ENCODE measurements at regions not wholly inside any gene's neighbourhood (a gene's known extent, or its start where the extent isn't known, plus 50 kb on each side); places are given as distances from the start of the nearest gene placed in this dataset.

- TF ChIP-seq ARNTL (CRISPR knock-in tag; IDR thresholded peaks at IDR 0.05; ENCODE audit: borderline replicate concordance, low read depth) (no peak), ZNF8 (CRISPR knock-in tag; IDR thresholded peaks at IDR 0.05) (no peak), TOX (CRISPR knock-in tag; IDR thresholded peaks at IDR 0.05; ENCODE audit: borderline replicate concordance) (no peak), ZC3H10 (CRISPR knock-in tag; IDR thresholded peaks at IDR 0.05) (no peak), ZNF565 (CRISPR knock-in tag; conservative IDR thresholded peaks at IDR 0.05; ENCODE audit: low read depth) (no peak), ZFP30 (CRISPR knock-in tag; IDR thresholded peaks at IDR 0.05) (no peak), ZNF70 (CRISPR knock-in tag; IDR thresholded peaks at IDR 0.05) (no peak), TCF4 (CRISPR knock-in tag; IDR thresholded peaks at IDR 0.05; ENCODE audit: borderline replicate concordance) (no peak), CSDC2 (CRISPR knock-in tag; IDR thresholded peaks at IDR 0.05) (no peak), RARB (CRISPR knock-in tag; IDR thresholded peaks at IDR 0.05) (no peak), ISL1 (CRISPR knock-in tag; IDR thresholded peaks at IDR 0.05) (no peak), SNAI2 (CRISPR knock-in tag; IDR thresholded peaks at IDR 0.05) (no peak), ZFP3 (CRISPR knock-in tag; IDR thresholded peaks at IDR 0.05) (no peak), PPARA (CRISPR knock-in tag; IDR thresholded peaks at IDR 0.05; ENCODE audit: borderline replicate concordance) (no peak)
- TF ChIP-seq, protein P1, sequence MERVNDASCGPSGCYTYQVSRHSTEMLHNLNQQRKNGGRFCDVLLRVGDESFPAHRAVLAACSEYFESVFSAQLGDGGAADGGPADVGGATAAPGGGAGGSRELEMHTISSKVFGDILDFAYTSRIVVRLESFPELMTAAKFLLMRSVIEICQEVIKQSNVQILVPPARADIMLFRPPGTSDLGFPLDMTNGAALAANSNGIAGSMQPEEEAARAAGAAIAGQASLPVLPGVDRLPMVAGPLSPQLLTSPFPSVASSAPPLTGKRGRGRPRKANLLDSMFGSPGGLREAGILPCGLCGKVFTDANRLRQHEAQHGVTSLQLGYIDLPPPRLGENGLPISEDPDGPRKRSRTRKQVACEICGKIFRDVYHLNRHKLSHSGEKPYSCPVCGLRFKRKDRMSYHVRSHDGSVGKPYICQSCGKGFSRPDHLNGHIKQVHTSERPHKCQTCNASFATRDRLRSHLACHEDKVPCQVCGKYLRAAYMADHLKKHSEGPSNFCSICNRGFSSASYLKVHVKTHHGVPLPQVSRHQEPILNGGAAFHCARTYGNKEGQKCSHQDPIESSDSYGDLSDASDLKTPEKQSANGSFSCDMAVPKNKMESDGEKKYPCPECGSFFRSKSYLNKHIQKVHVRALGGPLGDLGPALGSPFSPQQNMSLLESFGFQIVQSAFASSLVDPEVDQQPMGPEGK (CRISPR knock-in tag; IDR thresholded peaks at IDR 0.05; ENCODE audit: borderline replicate concordance), result no peak
- TF ChIP-seq, protein P2, sequence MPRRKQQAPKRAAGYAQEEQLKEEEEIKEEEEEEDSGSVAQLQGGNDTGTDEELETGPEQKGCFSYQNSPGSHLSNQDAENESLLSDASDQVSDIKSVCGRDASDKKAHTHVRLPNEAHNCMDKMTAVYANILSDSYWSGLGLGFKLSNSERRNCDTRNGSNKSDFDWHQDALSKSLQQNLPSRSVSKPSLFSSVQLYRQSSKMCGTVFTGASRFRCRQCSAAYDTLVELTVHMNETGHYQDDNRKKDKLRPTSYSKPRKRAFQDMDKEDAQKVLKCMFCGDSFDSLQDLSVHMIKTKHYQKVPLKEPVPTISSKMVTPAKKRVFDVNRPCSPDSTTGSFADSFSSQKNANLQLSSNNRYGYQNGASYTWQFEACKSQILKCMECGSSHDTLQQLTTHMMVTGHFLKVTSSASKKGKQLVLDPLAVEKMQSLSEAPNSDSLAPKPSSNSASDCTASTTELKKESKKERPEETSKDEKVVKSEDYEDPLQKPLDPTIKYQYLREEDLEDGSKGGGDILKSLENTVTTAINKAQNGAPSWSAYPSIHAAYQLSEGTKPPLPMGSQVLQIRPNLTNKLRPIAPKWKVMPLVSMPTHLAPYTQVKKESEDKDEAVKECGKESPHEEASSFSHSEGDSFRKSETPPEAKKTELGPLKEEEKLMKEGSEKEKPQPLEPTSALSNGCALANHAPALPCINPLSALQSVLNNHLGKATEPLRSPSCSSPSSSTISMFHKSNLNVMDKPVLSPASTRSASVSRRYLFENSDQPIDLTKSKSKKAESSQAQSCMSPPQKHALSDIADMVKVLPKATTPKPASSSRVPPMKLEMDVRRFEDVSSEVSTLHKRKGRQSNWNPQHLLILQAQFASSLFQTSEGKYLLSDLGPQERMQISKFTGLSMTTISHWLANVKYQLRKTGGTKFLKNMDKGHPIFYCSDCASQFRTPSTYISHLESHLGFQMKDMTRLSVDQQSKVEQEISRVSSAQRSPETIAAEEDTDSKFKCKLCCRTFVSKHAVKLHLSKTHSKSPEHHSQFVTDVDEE (CRISPR knock-in tag; IDR thresholded peaks at IDR 0.05), result no peak
- no peak for ATAC-seq
Measured at GRCh38 chr2:187051350-187051749, 202.4 kb upstream of the ZSWIM2 start.

DNA sequence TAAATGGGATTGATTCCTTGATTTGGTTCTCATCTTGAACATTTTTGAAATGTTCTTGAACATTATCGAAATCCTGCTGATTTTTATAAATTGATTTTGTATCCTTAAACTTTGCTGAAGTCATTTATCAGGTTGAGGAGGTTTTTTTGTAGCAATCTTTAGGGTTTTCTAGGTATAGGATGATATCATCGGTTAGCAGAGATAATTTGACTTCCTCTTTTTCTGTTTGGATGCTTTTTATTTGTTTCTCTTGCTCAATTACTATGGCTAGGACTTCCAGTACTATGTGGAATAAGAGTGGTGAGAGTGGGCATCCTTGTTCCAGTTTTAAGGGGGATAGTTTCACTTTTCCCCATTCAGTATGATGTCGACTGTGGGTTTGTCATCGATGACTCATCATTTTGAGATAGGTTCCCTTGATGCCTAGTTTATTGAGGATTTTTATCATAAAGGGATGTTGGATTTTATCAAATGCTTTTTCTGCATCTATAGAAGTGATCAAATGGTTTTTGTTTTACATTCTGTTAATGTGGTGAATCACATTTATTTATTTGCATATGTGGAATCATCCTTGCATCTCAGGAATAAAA, 201.5 kb upstream of the ZSWIM2 start:
- ATAC-seq, result no peak
- TF ChIP-seq SNAI2 (CRISPR knock-in tag; IDR thresholded peaks at IDR 0.05), result no peak
- no peak for TF ChIP-seq PPARA (CRISPR knock-in tag; IDR thresholded peaks at IDR 0.05; ENCODE audit: borderline replicate concordance)
- no peak for TF ChIP-seq ZNF8 (CRISPR knock-in tag; IDR thresholded peaks at IDR 0.05)
- no peak for TF ChIP-seq RARB (CRISPR knock-in tag; IDR thresholded peaks at IDR 0.05)
- TF ChIP-seq ARNTL (CRISPR knock-in tag; IDR thresholded peaks at IDR 0.05; ENCODE audit: borderline replicate concordance, low read depth), result no peak
- TF ChIP-seq, protein P2 (CRISPR knock-in tag; IDR thresholded peaks at IDR 0.05), result no peak
- no peak for TF ChIP-seq ZFP3 (CRISPR knock-in tag; IDR thresholded peaks at IDR 0.05)
- no peak for TF ChIP-seq ZNF70 (CRISPR knock-in tag; IDR thresholded peaks at IDR 0.05)
- TF ChIP-seq OSR1 (CRISPR knock-in tag; IDR thresholded peaks at IDR 0.05), result no peak
- TF ChIP-seq BACH2 (CRISPR knock-in tag; IDR thresholded peaks at IDR 0.05; ENCODE audit: borderline replicate concordance), result no peak
- TF ChIP-seq ZC3H10 (CRISPR knock-in tag; IDR thresholded peaks at IDR 0.05), result no peak
- TF ChIP-seq ZNF565 (CRISPR knock-in tag; conservative IDR thresholded peaks at IDR 0.05; ENCODE audit: low read depth), result no peak
- TF ChIP-seq, protein P1 (CRISPR knock-in tag; IDR thresholded peaks at IDR 0.05; ENCODE audit: borderline replicate concordance), result no peak
- no peak for TF ChIP-seq TCF4 (CRISPR knock-in tag; IDR thresholded peaks at IDR 0.05; ENCODE audit: borderline replicate concordance)
- TF ChIP-seq, protein P3, sequence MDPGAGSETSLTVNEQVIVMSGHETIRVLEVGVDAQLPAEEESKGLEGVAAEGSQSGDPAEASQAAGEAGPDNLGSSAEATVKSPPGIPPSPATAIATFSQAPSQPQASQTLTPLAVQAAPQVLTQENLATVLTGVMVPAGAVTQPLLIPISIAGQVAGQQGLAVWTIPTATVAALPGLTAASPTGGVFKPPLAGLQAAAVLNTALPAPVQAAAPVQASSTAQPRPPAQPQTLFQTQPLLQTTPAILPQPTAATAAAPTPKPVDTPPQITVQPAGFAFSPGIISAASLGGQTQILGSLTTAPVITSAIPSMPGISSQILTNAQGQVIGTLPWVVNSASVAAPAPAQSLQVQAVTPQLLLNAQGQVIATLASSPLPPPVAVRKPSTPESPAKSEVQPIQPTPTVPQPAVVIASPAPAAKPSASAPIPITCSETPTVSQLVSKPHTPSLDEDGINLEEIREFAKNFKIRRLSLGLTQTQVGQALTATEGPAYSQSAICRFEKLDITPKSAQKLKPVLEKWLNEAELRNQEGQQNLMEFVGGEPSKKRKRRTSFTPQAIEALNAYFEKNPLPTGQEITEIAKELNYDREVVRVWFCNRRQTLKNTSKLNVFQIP (CRISPR knock-in tag; IDR thresholded peaks at IDR 0.05; ENCODE audit: borderline replicate concordance, low read depth), result no peak
- no peak for TF ChIP-seq ESRRG (CRISPR knock-in tag; IDR thresholded peaks at IDR 0.05)
- TF ChIP-seq, protein P4, sequence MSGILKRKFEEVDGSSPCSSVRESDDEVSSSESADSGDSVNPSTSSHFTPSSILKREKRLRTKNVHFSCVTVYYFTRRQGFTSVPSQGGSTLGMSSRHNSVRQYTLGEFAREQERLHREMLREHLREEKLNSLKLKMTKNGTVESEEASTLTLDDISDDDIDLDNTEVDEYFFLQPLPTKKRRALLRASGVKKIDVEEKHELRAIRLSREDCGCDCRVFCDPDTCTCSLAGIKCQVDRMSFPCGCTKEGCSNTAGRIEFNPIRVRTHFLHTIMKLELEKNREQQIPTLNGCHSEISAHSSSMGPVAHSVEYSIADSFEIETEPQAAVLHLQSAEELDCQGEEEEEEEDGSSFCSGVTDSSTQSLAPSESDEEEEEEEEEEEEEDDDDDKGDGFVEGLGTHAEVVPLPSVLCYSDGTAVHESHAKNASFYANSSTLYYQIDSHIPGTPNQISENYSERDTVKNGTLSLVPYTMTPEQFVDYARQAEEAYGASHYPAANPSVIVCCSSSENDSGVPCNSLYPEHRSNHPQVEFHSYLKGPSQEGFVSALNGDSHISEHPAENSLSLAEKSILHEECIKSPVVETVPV (CRISPR knock-in tag; IDR thresholded peaks at IDR 0.05), result no peak
- TF ChIP-seq ISL1 (CRISPR knock-in tag; IDR thresholded peaks at IDR 0.05), result no peak
- TF ChIP-seq CSDC2 (CRISPR knock-in tag; IDR thresholded peaks at IDR 0.05), result no peak
- no peak for TF ChIP-seq ZFP30 (CRISPR knock-in tag; IDR thresholded peaks at IDR 0.05)

All from SK-N-SH treated with all-trans-retinoic acid at 6 μM for 48 hours (cell line).